ENCODE measurements at regions not wholly inside any gene's neighbourhood (a gene's known extent, or its start where the extent isn't known, plus 50 kb on each side); places are given as distances from the start of the nearest gene placed in this dataset.

GRCh38 chr10:78510566-78511323 is 477.1 kb downstream of the RPS24 start:
- H3K4me3 ChIP-seq (ENCODE audit: low read length), result no peak overlapping the region
- no peak for TF ChIP-seq ZNF274 (IDR thresholded peaks at IDR 0.05; ENCODE audit: low read depth, low read length)

- TF ChIP-seq ZNF274 (IDR thresholded peaks at IDR 0.05; ENCODE audit: low read depth, low read length), result no peak
- H3K4me3 ChIP-seq (ENCODE audit: low read length), result no peak overlapping the region
Observed at GRCh38 chr10:78511324-78512204, 477.9 kb downstream of the RPS24 start.

- TF ChIP-seq ZNF274 (IDR thresholded peaks at IDR 0.05; ENCODE audit: low read depth, low read length), result no peak
- H3K4me3 ChIP-seq (ENCODE audit: low read length), result no peak overlapping the region
Observed at GRCh38 chr10:78512205-78512550, 478.5 kb downstream of the RPS24 start.

- no peak overlapping the region for H3K4me3 ChIP-seq (ENCODE audit: low read length)
- TF ChIP-seq ZNF274 (IDR thresholded peaks at IDR 0.05; ENCODE audit: low read depth, low read length), result no peak
Observed at GRCh38 chr10:78513330-78513729, 479.7 kb downstream of the RPS24 start.

GRCh38 chr10:78513986-78514385 is 480.3 kb downstream of the RPS24 start:
- TF ChIP-seq ZNF274 (IDR thresholded peaks at IDR 0.05; ENCODE audit: low read depth, low read length), result no peak
- H3K4me3 ChIP-seq (ENCODE audit: low read length), result no peak overlapping the region

- no peak for TF ChIP-seq ZNF274 (IDR thresholded peaks at IDR 0.05; ENCODE audit: low read depth, low read length)
- no peak overlapping the region for H3K4me3 ChIP-seq (ENCODE audit: low read length)
Observed at GRCh38 chr10:78514459-78514858, 480.8 kb downstream of the RPS24 start.

GRCh38 chr10:78515038-78515872 is 481.6 kb downstream of the RPS24 start:
- no peak overlapping the region for H3K4me3 ChIP-seq (ENCODE audit: low read length)
- TF ChIP-seq ZNF274 (IDR thresholded peaks at IDR 0.05; ENCODE audit: low read depth, low read length), result no peak

GRCh38 chr10:78515873-78516153 is 482.1 kb downstream of the RPS24 start:
- TF ChIP-seq ZNF274 (IDR thresholded peaks at IDR 0.05; ENCODE audit: low read depth, low read length), result no peak
- H3K4me3 ChIP-seq (ENCODE audit: low read length), result no peak overlapping the region

- H3K4me3 ChIP-seq (ENCODE audit: low read length), result no peak overlapping the region
- TF ChIP-seq ZNF274 (IDR thresholded peaks at IDR 0.05; ENCODE audit: low read depth, low read length), result no peak
Observed at GRCh38 chr10:78516236-78516635, 482.6 kb downstream of the RPS24 start.

- TF ChIP-seq ZNF274 (IDR thresholded peaks at IDR 0.05; ENCODE audit: low read depth, low read length), result no peak
- no peak overlapping the region for H3K4me3 ChIP-seq (ENCODE audit: low read length)
Observed at GRCh38 chr10:78516756-78517155, 483.1 kb downstream of the RPS24 start.

- H3K4me3 ChIP-seq (ENCODE audit: low read length), result no peak overlapping the region
- TF ChIP-seq ZNF274 (IDR thresholded peaks at IDR 0.05; ENCODE audit: low read depth, low read length), result no peak
Observed at GRCh38 chr10:78518224-78518623, 484.6 kb downstream of the RPS24 start.

- H3K4me3 ChIP-seq (ENCODE audit: low read length), result no peak overlapping the region
- TF ChIP-seq ZNF274 (IDR thresholded peaks at IDR 0.05; ENCODE audit: low read depth, low read length), result no peak
Observed at GRCh38 chr10:78520737-78521430, 487.2 kb downstream of the RPS24 start.

- no peak overlapping the region for H3K4me3 ChIP-seq (ENCODE audit: low read length)
- no peak for TF ChIP-seq ZNF274 (IDR thresholded peaks at IDR 0.05; ENCODE audit: low read depth, low read length)
Observed at GRCh38 chr10:78523453-78523852, 489.8 kb downstream of the RPS24 start.

- H3K4me3 ChIP-seq (ENCODE audit: low read length), result no peak overlapping the region
- TF ChIP-seq ZNF274 (IDR thresholded peaks at IDR 0.05; ENCODE audit: low read depth, low read length), result no peak
Observed at GRCh38 chr10:78524342-78524741, 490.7 kb downstream of the RPS24 start.

Measured in GM08714 (cell line).